HEK293T (cell line): ENCODE measurements at regions not wholly inside any gene's neighbourhood (a gene's known extent, or its start where the extent isn't known, plus 50 kb on each side); places are given as distances from the start of the nearest gene placed in this dataset.

ENCODE experiments used
- CTCF ChIA-PET: fragments of 350-600 bp; formaldehyde crosslinking; extraction: SDS; loops from one replicate; lab custom pipeline; 2021; ENCODE audit warnings: antibody characterized with exemption, inconsistent platforms; lab: Yijun Ruan, JAX
- POLR2A ChIA-PET: fragments of 350-600 bp; formaldehyde crosslinking; extraction: SDS; loops from one replicate; lab custom pipeline; 2020; ENCODE audit warnings: antibody characterized with exemption, inconsistent platforms; lab: Yijun Ruan, JAX
- DNase-seq: peaks from one replicate; pipeline ENCODE4 v3.0.0; 2012; ENCODE audit warnings: mixed read lengths; ENCODE audit errors: extremely low spot score
- ARNT ChIP-seq: fragments of 450-650 bp; IDR thresholded peaks from 2 replicates; pipeline ENCODE4 v1.6.1; 2017; ENCODE audit warnings: mild to moderate bottlenecking
- BHLHE40 ChIP-seq: fragments of 450-650 bp; IDR thresholded peaks from 2 replicates; pipeline ENCODE4 v1.6.1; 2016; ENCODE audit warnings: mild to moderate bottlenecking, moderate library complexity, borderline replicate concordance
- CTBP1 ChIP-seq: fragments of 450-650 bp; IDR thresholded peaks from 2 replicates; pipeline ENCODE4 v1.6.1; 2016; ENCODE audit warnings: borderline replicate concordance
- ELF4 ChIP-seq: fragments of 450-650 bp; IDR thresholded peaks from 2 replicates; pipeline ENCODE4 v1.6.1; 2017; ENCODE audit warnings: antibody characterized with exemption
- FOXA1 ChIP-seq: fragments of 450-650 bp; IDR thresholded peaks from 2 replicates; pipeline ENCODE4 v1.6.1; 2016; ENCODE audit warnings: mild to moderate bottlenecking
- FOXK2 ChIP-seq: fragments of 450-650 bp; IDR thresholded peaks from 2 replicates; pipeline ENCODE4 v1.6.1; 2016; ENCODE audit warnings: mild to moderate bottlenecking
- FOXM1 ChIP-seq: fragments of 450-650 bp; IDR thresholded peaks from 2 replicates; pipeline ENCODE4 v1.6.1; 2017; ENCODE audit warnings: mild to moderate bottlenecking, borderline replicate concordance
- HDGF ChIP-seq: fragments of 450-650 bp; IDR thresholded peaks from 2 replicates; pipeline ENCODE4 v1.6.1; 2017; ENCODE audit warnings: antibody characterized with exemption, borderline replicate concordance
- L3MBTL2 ChIP-seq: fragments of 450-650 bp; conservative IDR thresholded peaks from 2 replicates; pipeline ENCODE4 v1.6.1; 2016; ENCODE audit warnings: mild to moderate bottlenecking
- LEF1 ChIP-seq: fragments of 450-650 bp; IDR thresholded peaks from 2 replicates; pipeline ENCODE4 v1.6.1; 2017; ENCODE audit warnings: mild to moderate bottlenecking, borderline replicate concordance
- NFRKB ChIP-seq: fragments of 450-650 bp; IDR thresholded peaks from 2 replicates; pipeline ENCODE4 v1.6.1; 2016; ENCODE audit warnings: mild to moderate bottlenecking, moderate library complexity
- SP1 ChIP-seq: fragments of 450-650 bp; IDR thresholded peaks from 2 replicates; pipeline ENCODE4 v1.6.1; 2017
- SUZ12 ChIP-seq: fragments of 450-650 bp; IDR thresholded peaks from 2 replicates; pipeline ENCODE4 v1.6.1; 2016; ENCODE audit warnings: mild to moderate bottlenecking
- TARDBP ChIP-seq: fragments of 450-650 bp; IDR thresholded peaks from 2 replicates; pipeline ENCODE4 v1.6.1; 2016
- ZNF384 ChIP-seq: fragments of 450-650 bp; IDR thresholded peaks from 2 replicates; pipeline ENCODE4 v1.6.1; 2016
- TF ChIP-seq, protein P1 (sequence below): fragments of 450-650 bp; IDR thresholded peaks from 2 replicates; pipeline ENCODE4 v1.6.1; 2016

DNA sequence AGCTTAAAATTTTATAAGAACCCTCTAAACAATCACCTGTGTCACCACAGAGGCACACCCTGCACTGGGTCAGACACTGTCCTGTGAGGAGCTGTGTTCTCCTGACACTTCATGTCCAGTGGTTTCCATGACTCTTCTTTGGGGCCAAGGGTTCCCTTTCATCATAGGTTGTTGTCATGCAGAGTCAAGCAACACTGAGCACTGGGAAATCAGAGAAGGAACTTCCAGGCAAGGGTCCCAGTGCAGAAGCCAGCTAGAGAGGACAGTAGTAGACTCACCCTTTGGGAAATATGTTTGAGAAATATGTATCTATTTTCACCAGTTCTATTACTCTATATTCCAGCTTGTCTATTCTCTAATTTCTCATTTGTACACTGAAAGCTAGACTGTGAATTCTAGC lies 56.4 kb upstream of the PRSS58 start:
- no peak for TF ChIP-seq TARDBP
- no peak for TF ChIP-seq ARNT
- TF ChIP-seq FOXK2, result no peak
- no peak for DNase-seq
- POLR2A ChIA-PET, result no interaction called here
- CTCF ChIA-PET, result interaction anchor here (0.6 to 2.5 kb wide), 3 partner anchors 9 to 695 kb away, joined by 3 to 10 read pairs (median 7); no protein-coding TSS in a partner anchor

DNA sequence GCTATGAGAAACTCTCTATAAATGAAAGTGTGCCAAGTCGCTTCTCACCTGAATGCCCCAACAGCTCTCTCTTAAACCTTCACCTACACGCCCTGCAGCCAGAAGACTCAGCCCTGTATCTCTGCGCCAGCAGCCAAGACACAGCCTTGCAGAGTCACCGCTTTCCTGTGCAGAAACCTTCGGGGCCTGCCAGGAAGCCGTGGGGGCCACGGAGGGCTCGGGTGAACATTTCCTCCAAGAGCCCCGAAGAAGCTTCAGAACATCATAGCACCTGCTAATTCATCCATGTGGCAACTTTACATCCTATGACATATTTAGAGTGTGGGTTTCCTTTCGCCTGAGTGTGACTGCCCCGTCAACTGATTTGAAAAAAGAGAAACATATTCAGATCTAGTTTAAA lies 55.7 kb upstream of the PRSS58 start:
- ChIA-PET POLR2A (no interaction called here), CTCF (interaction anchor here (0.6 to 2.5 kb wide), 4 partner anchors 10 to 696 kb away, joined by 3 to 10 read pairs (median 5); no protein-coding TSS in a partner anchor)
- no peak for DNase-seq
- TF ChIP-seq L3MBTL2 (no peak), ELF4 (no peak), LEF1 (no peak), TARDBP (no peak)

DNA sequence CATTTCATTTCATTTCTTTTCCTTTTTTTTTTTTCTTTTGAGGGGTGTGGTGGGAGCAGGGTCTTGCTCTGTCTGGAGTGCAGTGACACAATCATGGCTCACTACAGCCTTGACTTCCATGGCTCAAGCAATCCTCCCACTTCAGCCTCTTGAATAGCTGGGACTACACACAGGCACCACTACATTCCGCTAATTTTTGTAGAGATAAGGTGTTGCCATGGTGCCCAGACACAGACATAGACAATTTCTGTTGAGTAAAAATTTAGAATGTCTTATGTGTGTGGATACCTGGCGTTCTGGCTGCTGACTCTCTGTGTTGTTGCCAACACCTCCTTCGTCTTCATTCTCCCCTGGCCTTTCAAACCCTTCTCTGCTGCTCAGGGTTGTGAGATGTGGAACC lies 54.0 kb upstream of the PRSS58 start:
- TF ChIP-seq L3MBTL2 (no peak), ARNT (no peak), BHLHE40 (no peak), ELF4 (no peak), TARDBP (no peak), LEF1 (no peak)
- ChIA-PET POLR2A (no interaction called here), CTCF (interaction anchor here (1.4 kb wide), 1 partner anchor 27 kb away, joined by 3 read pairs; no protein-coding TSS in a partner anchor)
- no peak for DNase-seq

DNA sequence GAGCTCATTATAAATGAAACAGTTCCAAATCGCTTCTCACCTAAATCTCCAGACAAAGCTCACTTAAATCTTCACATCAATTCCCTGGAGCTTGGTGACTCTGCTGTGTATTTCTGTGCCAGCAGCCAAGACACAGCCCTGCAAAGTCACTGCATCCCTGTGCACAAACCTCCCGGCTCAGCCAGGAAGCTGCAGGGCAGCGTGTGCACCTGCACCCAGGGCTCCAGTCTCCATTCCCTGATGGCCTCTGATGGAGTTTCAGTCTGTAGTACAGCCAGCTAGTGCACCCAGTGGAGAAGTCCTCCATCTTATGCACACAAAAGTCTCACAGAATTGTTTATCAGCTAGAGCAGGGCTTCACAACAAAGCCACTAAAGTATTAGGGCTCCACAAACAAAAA lies 51.1 kb upstream of the PRSS58 start:
- POLR2A ChIA-PET, result no interaction called here
- no peak for DNase-seq
- CTCF ChIA-PET, result interaction anchor here (0.6 to 1.2 kb wide), 3 partner anchors 8 to 11 kb away, joined by 3 to 6 read pairs (median 3); no protein-coding TSS in a partner anchor
- no peak for TF ChIP-seq BHLHE40
- no peak for TF ChIP-seq TARDBP
- TF ChIP-seq, protein P1, sequence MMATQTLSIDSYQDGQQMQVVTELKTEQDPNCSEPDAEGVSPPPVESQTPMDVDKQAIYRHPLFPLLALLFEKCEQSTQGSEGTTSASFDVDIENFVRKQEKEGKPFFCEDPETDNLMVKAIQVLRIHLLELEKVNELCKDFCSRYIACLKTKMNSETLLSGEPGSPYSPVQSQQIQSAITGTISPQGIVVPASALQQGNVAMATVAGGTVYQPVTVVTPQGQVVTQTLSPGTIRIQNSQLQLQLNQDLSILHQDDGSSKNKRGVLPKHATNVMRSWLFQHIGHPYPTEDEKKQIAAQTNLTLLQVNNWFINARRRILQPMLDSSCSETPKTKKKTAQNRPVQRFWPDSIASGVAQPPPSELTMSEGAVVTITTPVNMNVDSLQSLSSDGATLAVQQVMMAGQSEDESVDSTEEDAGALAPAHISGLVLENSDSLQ, result no peak
- TF ChIP-seq SP1, result no peak
- no peak for TF ChIP-seq FOXM1
- TF ChIP-seq ARNT, result no peak
- TF ChIP-seq CTBP1, result no peak
- TF ChIP-seq FOXK2, result no peak
- TF ChIP-seq SUZ12, result no peak
- TF ChIP-seq ZNF384, result no peak
- TF ChIP-seq FOXA1, result no peak
- TF ChIP-seq NFRKB, result no peak
- TF ChIP-seq HDGF, result no peak

DNA sequence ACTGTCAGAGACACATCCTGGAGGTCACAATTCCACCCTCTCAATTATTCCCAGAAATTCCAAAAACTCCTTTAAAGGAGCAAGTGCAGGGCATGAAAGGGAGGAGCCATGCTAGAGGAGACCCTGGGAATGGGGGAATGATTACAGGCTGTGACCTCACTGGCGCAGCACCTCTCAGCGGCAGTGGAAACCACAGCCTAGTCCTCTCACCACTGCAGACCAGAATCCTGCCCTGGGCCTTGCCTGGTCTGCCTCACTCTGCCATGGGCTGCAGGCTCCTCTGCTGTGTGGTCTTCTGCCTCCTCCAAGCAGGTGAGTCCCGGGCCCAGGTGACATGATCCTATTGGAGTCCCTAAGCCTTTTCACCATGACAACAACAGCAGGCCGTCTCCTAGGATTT lies 50.5 kb upstream of the PRSS58 start:
- POLR2A ChIA-PET, result no interaction called here
- TF ChIP-seq SP1 (no peak), LEF1 (no peak), L3MBTL2 (no peak), CTBP1 (no peak), ELF4 (no peak), BHLHE40 (no peak), ZNF384 (no peak), TARDBP (no peak), FOXA1 (no peak), FOXM1 (no peak), ARNT (no peak), FOXK2 (no peak), HDGF (no peak), SUZ12 (no peak), NFRKB (no peak)
- TF ChIP-seq, protein P1, result no peak
- CTCF ChIA-PET, result interaction anchor here (1.2 kb wide), 2 partner anchors 8 to 12 kb away, joined by 3 to 6 read pairs; no protein-coding TSS in a partner anchor
- no peak for DNase-seq
